ENCODE measurements at regions not wholly inside any gene's neighbourhood (a gene's known extent, or its start where the extent isn't known, plus 50 kb on each side); places are given as distances from the start of the nearest gene placed in this dataset.

- DNase-seq (ENCODE audit: low spot score) = no peak
These were observed 64.8 kb downstream of the CDCA7 start for GRCh38 chr2:173419506-173419905.

GRCh38 chr2:173424886-173425285 lies 70.2 kb downstream of the CDCA7 start:
- DNase-seq (ENCODE audit: low spot score) = no peak

GRCh38 chr2:173427887-173428668 lies 73.4 kb downstream of the CDCA7 start:
- DNase-seq (ENCODE audit: low spot score) = no peak

- DNase-seq (ENCODE audit: low spot score) = no peak
These were observed 76.5 kb downstream of the CDCA7 start for GRCh38 chr2:173431191-173431590.

GRCh38 chr2:173432049-173432754 lies 77.5 kb downstream of the CDCA7 start:
- no peak for DNase-seq (ENCODE audit: low spot score)

GRCh38 chr2:173434762-173435569 lies 80.3 kb downstream of the CDCA7 start:
- no peak for DNase-seq (ENCODE audit: low spot score)

GRCh38 chr2:173435574-173435973 lies 80.9 kb downstream of the CDCA7 start:
- no peak for DNase-seq (ENCODE audit: low spot score)

- no peak for DNase-seq (ENCODE audit: low spot score)
These were observed 81.4 kb downstream of the CDCA7 start for GRCh38 chr2:173436088-173436487.

GRCh38 chr2:173441222-173441621 lies 86.5 kb downstream of the CDCA7 start:
- no peak for DNase-seq (ENCODE audit: low spot score)

GRCh38 chr2:173442542-173442941 lies 87.9 kb downstream of the CDCA7 start:
- DNase-seq (ENCODE audit: low spot score) = no peak

- no peak for DNase-seq (ENCODE audit: low spot score)
These were observed 92.0 kb downstream of the CDCA7 start for GRCh38 chr2:173446722-173447121.

GRCh38 chr2:173448938-173449471 lies 94.3 kb downstream of the CDCA7 start:
- peak; percentile 60 for DNase-seq (ENCODE audit: low spot score)

GRCh38 chr2:173451118-173451517 lies 96.4 kb downstream of the CDCA7 start:
- no peak for DNase-seq (ENCODE audit: low spot score)

GRCh38 chr2:173451941-173452340 lies 97.3 kb downstream of the CDCA7 start:
- no peak for DNase-seq (ENCODE audit: low spot score)

GRCh38 chr2:173452416-173452815 lies 97.7 kb downstream of the CDCA7 start:
- DNase-seq (ENCODE audit: low spot score) = no peak

GRCh38 chr2:173456960-173457359 lies 102.3 kb downstream of the CDCA7 start:
- no peak for DNase-seq (ENCODE audit: low spot score)

- no peak for DNase-seq (ENCODE audit: low spot score)
These were observed 102.7 kb downstream of the CDCA7 start for GRCh38 chr2:173457366-173457765.

- DNase-seq (ENCODE audit: low spot score) = no peak
These were observed 104.5 kb downstream of the CDCA7 start for GRCh38 chr2:173458991-173459780.

GRCh38 chr2:173462892-173463840 lies 108.5 kb downstream of the CDCA7 start:
- no peak for DNase-seq (ENCODE audit: low spot score)

GRCh38 chr2:173463846-173464245 lies 109.2 kb downstream of the CDCA7 start:
- no peak for DNase-seq (ENCODE audit: low spot score)
